ENCODE measurements at regions not wholly inside any gene's neighbourhood (a gene's known extent, or its start where the extent isn't known, plus 50 kb on each side); places are given as distances from the start of the nearest gene placed in this dataset.

- DNase-seq = no peak
Observed at GRCh38 chr3:181418233-181418632, 293.5 kb upstream of the SOX2 start.

- no peak for DNase-seq
Observed at GRCh38 chr3:181417748-181418147, 294.0 kb upstream of the SOX2 start.

DNA sequence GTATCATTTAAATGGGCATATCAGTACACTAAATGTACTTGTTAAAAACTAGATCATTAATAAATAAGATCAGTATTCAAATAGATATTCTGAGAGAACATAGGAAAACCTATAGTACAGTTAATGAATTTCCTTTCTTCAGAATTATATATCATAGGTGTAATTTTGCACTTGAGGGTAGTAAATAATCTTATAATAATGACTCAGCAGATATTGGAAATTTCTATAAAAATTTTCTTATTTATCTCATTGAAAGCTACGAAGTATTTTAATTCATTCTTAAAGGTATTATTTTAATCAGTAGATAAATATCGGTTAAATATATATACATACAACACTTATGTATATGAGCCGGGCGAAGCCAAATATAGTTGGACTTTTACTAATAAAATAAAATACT is 300.9 kb upstream of the SOX2 start:
- DNase-seq = no peak

DNA sequence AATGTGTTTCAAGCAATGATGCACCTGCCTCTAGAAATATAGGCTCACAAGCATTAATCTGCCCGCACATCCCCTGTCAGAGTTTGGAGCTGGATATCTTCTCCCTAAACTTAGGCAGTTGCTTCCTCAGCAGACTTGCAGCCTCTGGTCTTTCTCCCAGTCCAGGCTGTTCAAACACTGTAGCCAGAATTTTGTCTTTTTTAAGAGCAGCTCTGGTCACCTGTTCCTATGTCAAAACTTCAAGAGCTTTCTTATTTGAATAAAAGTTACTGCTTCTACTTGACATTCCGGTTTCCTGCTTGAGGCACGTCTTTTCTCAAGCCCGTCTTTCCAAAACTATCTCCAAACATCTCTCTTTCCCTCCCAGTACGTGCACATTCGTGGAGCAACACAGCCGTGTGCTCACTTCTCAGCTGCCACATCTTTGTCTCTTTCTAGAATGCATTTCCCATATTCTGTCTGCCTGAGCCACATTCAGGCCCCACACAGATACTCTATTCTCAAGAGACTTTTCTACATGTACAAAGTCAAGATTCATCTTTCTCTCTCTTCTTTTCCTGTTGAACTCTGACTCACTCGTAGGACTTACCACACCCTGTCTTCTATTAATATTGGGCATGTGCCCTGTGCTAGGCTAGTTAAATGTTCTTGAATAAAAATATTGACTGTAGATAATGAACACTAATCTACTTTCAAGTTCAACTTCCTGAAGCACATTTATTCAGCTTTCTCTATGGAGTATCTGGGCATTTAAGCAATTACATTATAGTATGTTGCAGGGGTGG is 307.7 kb upstream of the SOX2 start:
- DNase-seq = no peak

GRCh38 chr3:181402347-181402746 is 309.4 kb upstream of the SOX2 start:
- no peak for DNase-seq

DNA sequence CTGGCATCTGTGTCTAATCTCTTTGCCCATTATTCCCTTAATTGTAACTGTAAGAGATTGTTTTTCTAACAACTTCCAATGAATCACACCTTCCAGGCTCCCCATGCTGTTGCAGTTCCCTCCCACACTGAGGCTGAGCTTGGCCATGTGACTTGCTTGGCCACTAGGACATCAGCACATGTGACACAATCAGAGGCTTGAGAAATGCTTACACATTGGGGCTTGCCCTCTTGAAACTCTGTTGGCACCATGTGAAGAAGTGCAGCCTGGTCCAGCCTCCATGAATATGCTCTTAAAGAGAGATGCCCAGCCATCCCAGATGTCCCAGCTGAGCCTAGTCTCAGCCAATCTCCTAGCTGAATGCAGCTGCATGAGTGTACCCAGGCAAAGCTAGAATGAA is 326.8 kb upstream of the SOX2 start:
- DNase-seq = no peak

DNA sequence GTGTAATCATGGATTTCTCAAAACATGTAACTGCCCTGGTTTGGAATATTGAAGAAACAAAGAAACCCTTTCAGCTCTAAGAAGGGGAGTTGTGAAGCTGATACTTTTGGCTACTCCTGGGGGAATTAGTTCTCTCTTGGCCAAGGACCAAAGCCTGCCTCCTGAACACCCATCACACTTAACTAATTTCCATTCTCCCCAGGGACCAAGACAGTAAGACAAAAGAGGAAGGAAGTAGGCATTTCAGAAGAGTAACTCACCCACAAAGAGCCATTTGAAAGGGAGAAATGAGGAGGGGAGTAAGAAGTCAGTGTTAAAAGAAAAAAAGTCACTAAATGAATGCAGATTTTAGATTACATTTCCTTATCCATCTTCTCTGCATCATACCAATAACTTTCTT is 328.0 kb upstream of the SOX2 start:
- no peak for DNase-seq

GRCh38 chr3:181383201-181383600 is 328.5 kb upstream of the SOX2 start:
- no peak for DNase-seq

- no peak for DNase-seq
Observed at GRCh38 chr3:181382656-181383055, 329.1 kb upstream of the SOX2 start.

- no peak for DNase-seq
Observed at GRCh38 chr3:181379278-181379677, 332.4 kb upstream of the SOX2 start.

GRCh38 chr3:181369637-181370036 is 342.1 kb upstream of the SOX2 start:
- DNase-seq = no peak

GRCh38 chr3:181363231-181363630 is 348.5 kb upstream of the SOX2 start:
- DNase-seq = no peak

GRCh38 chr3:181362378-181362777 is 349.3 kb upstream of the SOX2 start:
- DNase-seq = no peak

DNA sequence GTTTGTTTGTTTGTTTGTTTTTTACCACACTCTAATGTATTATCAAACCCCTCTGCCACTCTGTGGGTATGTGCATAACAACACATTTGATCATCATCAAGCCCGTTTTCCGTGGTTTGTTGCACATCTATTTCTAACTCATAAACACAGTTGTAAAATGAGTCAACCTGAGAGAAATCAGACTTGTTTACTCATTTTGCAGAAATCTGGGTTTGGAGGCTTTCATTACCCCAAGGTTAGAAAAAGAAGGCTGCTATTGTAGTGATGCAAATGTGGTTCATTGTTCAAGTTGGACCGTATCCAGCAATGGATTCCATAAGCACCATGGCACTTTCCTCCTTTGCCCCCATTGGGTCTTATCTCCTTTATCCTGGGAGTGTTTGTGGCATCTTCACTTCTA is 353.2 kb upstream of the SOX2 start:
- DNase-seq = no peak

DNA sequence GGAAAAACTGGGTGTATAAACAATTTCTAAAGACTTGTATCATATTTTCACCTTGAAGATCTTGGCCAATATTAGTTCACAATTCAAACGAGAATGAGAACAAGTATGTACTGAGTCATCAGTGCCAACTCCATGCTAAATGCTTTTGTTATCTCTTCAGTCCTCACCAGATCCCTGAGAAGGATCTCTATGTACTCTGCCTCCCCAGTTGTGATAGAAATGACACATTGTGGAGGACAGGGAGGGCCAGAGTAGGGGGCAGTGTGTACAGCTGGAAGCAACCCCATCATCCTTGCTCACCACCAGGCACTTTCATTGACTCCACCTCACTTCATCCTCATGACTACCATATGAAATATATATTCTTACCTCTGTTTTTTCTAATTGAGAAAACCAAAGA is 353.7 kb upstream of the SOX2 start:
- DNase-seq = no peak

- no peak for DNase-seq
Observed at GRCh38 chr3:181354140-181354539, 357.6 kb upstream of the SOX2 start.

DNA sequence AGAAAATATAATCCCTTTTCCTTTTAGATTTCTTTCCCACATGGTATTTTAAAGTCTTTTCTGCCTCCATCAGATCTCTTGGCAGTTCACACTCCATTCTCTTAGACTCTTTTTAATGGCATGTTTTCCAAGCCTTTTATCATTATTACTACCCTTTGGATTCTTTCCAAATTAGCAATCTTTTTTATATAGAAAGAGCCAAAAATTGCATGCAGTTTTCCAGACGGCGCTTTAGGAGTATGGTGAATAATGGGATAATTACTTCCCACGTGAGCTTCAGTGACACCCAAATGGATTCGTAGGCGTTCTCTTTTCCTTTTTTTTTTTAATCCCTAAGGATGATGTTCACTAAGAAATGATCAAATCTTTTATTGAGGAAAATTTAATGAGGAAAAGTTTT is 354.8 kb upstream of the DNAJC19 start:
- DNase-seq = no peak

DNA sequence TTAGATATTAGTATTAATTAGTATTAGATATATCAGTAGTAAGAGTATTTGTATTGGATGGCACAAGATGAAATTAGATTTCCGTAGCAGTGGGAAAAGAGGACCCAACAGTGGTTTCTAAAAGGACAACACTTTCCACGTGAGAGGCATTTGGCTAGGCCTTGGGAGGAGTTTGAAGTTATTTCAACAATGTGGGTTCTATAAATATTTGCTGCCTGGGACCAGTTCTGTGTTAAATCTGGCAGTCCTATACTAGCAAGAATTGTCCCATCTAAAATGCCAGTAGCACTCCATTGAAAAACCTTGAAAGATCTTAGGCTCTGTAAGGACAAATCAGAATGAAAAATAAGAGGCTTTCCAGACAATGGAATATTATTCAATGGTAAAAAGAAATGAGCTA is 347.1 kb upstream of the DNAJC19 start:
- no peak for DNase-seq

- no peak for DNase-seq
Observed at GRCh38 chr3:181333394-181333793, 343.9 kb upstream of the DNAJC19 start.

DNA sequence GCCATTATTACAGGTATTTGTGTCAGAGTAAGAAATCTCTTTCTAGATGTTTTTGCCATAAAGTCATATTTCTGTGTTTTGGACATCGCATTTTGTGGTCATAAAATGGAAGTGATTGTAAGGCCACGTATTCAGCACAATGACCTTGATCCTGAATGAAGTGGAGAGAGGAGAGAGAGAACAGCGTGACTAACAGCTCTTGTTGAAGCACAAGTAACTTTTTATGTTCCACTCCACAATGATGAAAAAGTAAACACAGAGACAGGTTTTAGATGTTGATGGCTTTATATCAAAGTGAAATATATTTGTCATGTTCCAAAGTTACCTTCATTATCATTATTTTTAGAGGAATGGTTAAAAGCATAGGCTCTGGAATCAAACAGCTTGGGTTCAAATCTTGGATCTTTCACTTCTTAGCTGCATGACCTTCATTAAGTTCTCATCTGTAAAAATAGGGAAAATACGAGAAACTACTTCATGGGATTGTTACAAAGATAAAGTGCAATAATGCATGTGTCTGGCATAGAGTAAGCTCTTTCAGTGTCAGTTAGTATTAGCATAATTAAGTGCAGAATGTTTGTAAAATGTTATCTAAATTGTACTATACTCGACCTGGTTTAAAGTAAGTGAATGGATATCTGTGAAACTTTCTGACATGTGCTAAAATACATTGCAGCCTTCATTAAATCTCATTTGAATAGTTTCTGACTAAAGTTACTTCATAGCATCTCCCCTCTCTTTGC is 341.5 kb upstream of the DNAJC19 start:
- no peak for DNase-seq

DNA sequence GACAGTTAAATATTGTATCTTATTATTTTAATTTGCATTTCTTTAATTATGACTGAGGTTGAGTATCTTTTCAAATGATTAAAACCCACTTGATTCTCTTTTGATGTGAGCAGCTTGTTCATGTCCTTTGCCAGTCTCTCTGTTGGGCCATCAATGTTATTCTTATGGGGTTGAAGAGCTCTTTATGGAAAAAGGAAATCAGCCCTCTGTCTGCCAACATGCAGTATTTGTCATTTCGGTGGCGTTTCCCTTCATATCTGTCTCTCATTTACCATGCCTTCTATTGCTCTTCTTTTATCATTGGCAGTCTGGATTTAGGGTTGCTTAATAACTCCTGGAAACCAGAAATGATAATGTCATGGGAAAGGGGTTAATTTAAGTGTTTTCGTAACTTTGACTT is 340.7 kb upstream of the DNAJC19 start:
- no peak for DNase-seq

- DNase-seq = no peak
Observed at GRCh38 chr3:181329024-181329423, 339.5 kb upstream of the DNAJC19 start.

DNA sequence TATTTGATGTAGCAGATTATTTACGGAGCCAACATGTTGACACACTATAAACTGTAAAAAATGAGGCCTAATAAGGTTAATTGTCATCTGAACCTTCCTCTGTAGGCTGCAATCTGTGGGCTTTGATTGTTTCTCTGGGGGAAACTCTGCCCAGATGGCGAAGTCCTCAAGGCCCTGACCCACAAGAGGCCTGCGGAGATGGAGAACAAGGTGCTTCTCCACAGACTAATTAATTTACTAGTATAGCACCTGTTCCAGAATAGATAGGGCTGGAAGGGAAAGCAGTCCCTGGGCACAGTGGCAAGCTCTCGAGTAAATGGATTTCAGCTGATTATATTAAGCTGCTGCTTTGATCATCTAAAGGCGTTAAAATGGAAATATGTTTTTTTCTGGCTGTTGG is 338.8 kb upstream of the DNAJC19 start:
- no peak for DNase-seq

DNA sequence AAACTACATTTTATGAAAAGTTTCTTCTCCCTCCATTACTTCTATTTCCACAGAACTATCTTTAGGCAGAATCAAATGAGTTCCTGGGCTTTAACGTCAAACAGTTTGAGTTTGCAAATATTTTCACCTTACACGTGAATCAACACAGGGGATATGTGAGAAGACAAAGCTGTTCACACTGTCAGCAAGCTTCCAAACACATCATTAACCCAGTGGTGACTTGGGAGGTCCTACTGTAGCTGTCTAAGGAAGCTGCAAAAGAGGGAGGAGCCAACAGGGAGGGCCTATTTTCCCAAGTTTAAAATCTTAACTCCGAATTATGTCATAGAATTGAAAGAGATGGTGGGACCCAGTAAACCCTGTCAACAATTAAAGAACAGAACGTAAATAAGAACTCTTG is 337.8 kb upstream of the DNAJC19 start:
- DNase-seq = no peak

Data from NCI-H446 treated with DMSO at 0.1 percent for 48 hours (cell line).